Left cardiac atrium (tissue), 4 donors: ENCODE measurements at regions not wholly inside any gene's neighbourhood (a gene's known extent, or its start where the extent isn't known, plus 50 kb on each side); places are given as distances from the start of the nearest gene placed in this dataset.
"Not testable (repeated sequence)": the region's sequence is repeated elsewhere in the genome, so short reads cannot be mapped to it uniquely, and the experiment has no call there.

Experiments
- ATAC-seq, 2 donors: fragments of 200-7000 bp; cut with Tn5 transposase; one replicate each; pipeline ENCODE4 v1.9.1; 2020; ENCODE audit warnings: mild to moderate bottlenecking in 2 of 2, moderate library complexity in 2 of 2
- DNase-seq: peaks from one replicate; pipeline ENCODE4 v3.0.0-alpha.2; 2020
- intact Hi-C, 2 donors: fragments of 100-400 bp; cut with DNase I; formaldehyde crosslinking; loops; one replicate each; pipeline versions ENCODE4 v1.14.1 to v1.15.1; 2022 to 2023
- donor health status: DM: no; HTN: yes; CAD: no.
- donor health status: DM: no; HTN: yes; CAD: no; lungs with severe emphysema.
- donor health status: DM: yes; HTN: yes; CAD: no.
- donor health status: Dilated cardiomyopathy.

GRCh38 chr7:69078997-69079769 lies 519.1 kb upstream of the AUTS2 start:
- DNase-seq (peak; percentile 27), ATAC-seq (peak in 1 of 2 donors; percentile 88)
- intact Hi-C loops: no loop called here

- DNase-seq, intact Hi-C loops, ATAC-seq: not testable (repeated sequence)
These were observed 511.0 kb upstream of the AUTS2 start for GRCh38 chr7:69087281-69087680.

GRCh38 chr7:69088185-69088584 lies 510.1 kb upstream of the AUTS2 start:
- no peak for ATAC-seq
- no peak for DNase-seq
- intact Hi-C loops: no loop called here

GRCh38 chr7:69090936-69091335 lies 507.3 kb upstream of the AUTS2 start:
- DNase-seq (no peak), ATAC-seq (no peak)
- intact Hi-C loops: no loop called here

GRCh38 chr7:69091521-69091920 lies 506.8 kb upstream of the AUTS2 start:
- ATAC-seq (no peak), DNase-seq (no peak)
- intact Hi-C loops: no loop called here

GRCh38 chr7:69095127-69095526 lies 503.1 kb upstream of the AUTS2 start:
- DNase-seq (no peak), ATAC-seq (no peak)
- intact Hi-C loops: no loop called here

- ATAC-seq (no peak), DNase-seq (no peak)
- intact Hi-C loops: no loop called here
These were observed 502.6 kb upstream of the AUTS2 start for GRCh38 chr7:69095649-69096048.

GRCh38 chr7:69104023-69104422 lies 494.3 kb upstream of the AUTS2 start:
- ATAC-seq (no peak), DNase-seq (no peak)
- intact Hi-C loops: no loop called here

GRCh38 chr7:69105092-69105491 lies 493.2 kb upstream of the AUTS2 start:
- intact Hi-C loops: no loop called here
- ATAC-seq: no peak
- DNase-seq: no peak

GRCh38 chr7:69105981-69106380 lies 492.3 kb upstream of the AUTS2 start:
- no peak for DNase-seq
- ATAC-seq: no peak
- intact Hi-C loops: no loop called here

- ATAC-seq, DNase-seq, intact Hi-C loops: not testable (repeated sequence)
These were observed 491.8 kb upstream of the AUTS2 start for GRCh38 chr7:69106449-69106848.

- DNase-seq, intact Hi-C loops, ATAC-seq: not testable (repeated sequence)
These were observed 491.3 kb upstream of the AUTS2 start for GRCh38 chr7:69106946-69107345.

- DNase-seq (no peak), ATAC-seq (no peak)
- intact Hi-C loops: no loop called here
These were observed 490.2 kb upstream of the AUTS2 start for GRCh38 chr7:69108097-69108496.

GRCh38 chr7:69109246-69109645 lies 489.0 kb upstream of the AUTS2 start:
- DNase-seq: no peak

GRCh38 chr7:69109879-69110278 lies 488.4 kb upstream of the AUTS2 start:
- DNase-seq (no peak), ATAC-seq (no peak)
- intact Hi-C loops: no loop called here

More at GRCh38 chr7:69109246-69109645, 489.0 kb upstream of the AUTS2 start:
- intact Hi-C loops: no loop called here
- ATAC-seq: peak in 1 of 2 donors; percentile 34

GRCh38 chr7:69110450-69111050 lies 487.7 kb upstream of the AUTS2 start:
- intact Hi-C loops: no loop called here
- ATAC-seq: peak in 1 of 2 donors; percentile 79
- DNase-seq: no peak

GRCh38 chr7:69114374-69114773 lies 483.9 kb upstream of the AUTS2 start:
- ATAC-seq (no peak), DNase-seq (no peak)
- intact Hi-C loops: no loop called here

GRCh38 chr7:69115788-69116187 lies 482.5 kb upstream of the AUTS2 start:
- ATAC-seq (no peak), DNase-seq (no peak)
- intact Hi-C loops: no loop called here

- DNase-seq, ATAC-seq, intact Hi-C loops: not testable (repeated sequence)
These were observed 482.1 kb upstream of the AUTS2 start for GRCh38 chr7:69116196-69116595.

GRCh38 chr7:69122953-69123352 lies 475.3 kb upstream of the AUTS2 start:
- DNase-seq (no peak), ATAC-seq (no peak)
- intact Hi-C loops: no loop called here
